IMR-90 (cell line): ENCODE measurements at regions not wholly inside any gene's neighbourhood (a gene's known extent, or its start where the extent isn't known, plus 50 kb on each side); places are given as distances from the start of the nearest gene placed in this dataset.

ENCODE experiments used
- ATAC-seq: fragments of 200-7000 bp; cut with Tn5 transposase; 2 replicates; pipeline ENCODE4 v1.9.1; 2020; ENCODE audit warnings: low read depth, mild to moderate bottlenecking, moderate library complexity
- BruUV-seq: library from RNA; stranded (reverse); fragments of 400-500 nt; replicated peaks from 2 replicates; lab custom pipeline; 2021; lab: Mats Ljungman, UMichigan
- CTCF ChIA-PET: fragments of 300-600 bp; formaldehyde crosslinking; extraction: SDS; loops from one replicate; lab custom pipeline; 2021; ENCODE audit warnings: antibody characterized with exemption; lab: Yijun Ruan, JAX
- POLR2A ChIA-PET: fragments of 300-600 bp; sonication (Branson Sonifier 250); formaldehyde crosslinking; loops from one replicate; lab custom pipeline; 2022; ENCODE audit warnings: antibody characterized with exemption; ENCODE audit not compliant: unreplicated experiment; lab: Charles Lee
- DNase-seq: peaks from one replicate; pipeline ENCODE4 v3.0.0; 2013
- H2AFZ ChIP-seq: replicated peaks from 2 replicates; pipeline ENCODE3; 2013; ENCODE audit warnings: low read length, mild to moderate bottlenecking; ENCODE audit not compliant: poor library complexity
- H2AK5ac ChIP-seq: 2 replicates; pipeline ENCODE4 v1.6.1; 2013; ENCODE audit warnings: low read depth, low read length, inconsistent platforms
- H2AK9ac ChIP-seq: replicated peaks from 2 replicates; pipeline ENCODE3; 2013; ENCODE audit warnings: mild to moderate bottlenecking, low read depth, low read length, moderate library complexity; ENCODE audit not compliant: poor library complexity
- H2BK120ac ChIP-seq: 2 replicates; pipeline ENCODE4 v1.6.1; 2013; ENCODE audit warnings: low read depth, low read length, inconsistent platforms
- H2BK15ac ChIP-seq: 3 replicates; pipeline ENCODE4 v1.6.1; 2013; ENCODE audit warnings: low read depth, low read length, inconsistent platforms
- H2BK20ac ChIP-seq: 2 replicates; pipeline ENCODE4 v1.6.1; 2013; ENCODE audit warnings: low read depth, mild to moderate bottlenecking, inconsistent platforms, low read length, moderate library complexity
- H2BK5ac ChIP-seq: 2 replicates; pipeline ENCODE4 v1.6.1; 2013; ENCODE audit warnings: mild to moderate bottlenecking, low read depth, low read length, inconsistent platforms; ENCODE audit not compliant: poor library complexity, severe bottlenecking
- H3K14ac ChIP-seq: replicated peaks from 2 replicates; pipeline ENCODE4 v1.6.1; 2013; ENCODE audit warnings: low read depth, low read length, inconsistent platforms
- H3K18ac ChIP-seq: 2 replicates; pipeline ENCODE4 v1.6.1; 2013; ENCODE audit warnings: low read depth, low read length, control low read depth
- H3K23ac ChIP-seq: 2 replicates; pipeline ENCODE4 v1.6.1; 2013; ENCODE audit warnings: low read depth, low read length, inconsistent platforms
- H3K27ac ChIP-seq: 2 replicates; pipeline ENCODE4 v1.5.1; 2013; ENCODE audit warnings: mild to moderate bottlenecking, control low read depth, low read length; ENCODE audit not compliant: insufficient read depth
- H3K27me3 ChIP-seq: 2 replicates; pipeline ENCODE4 v1.6.1; 2013; ENCODE audit warnings: low read length; ENCODE audit not compliant: control insufficient read depth, insufficient read depth
- H3K36me3 ChIP-seq: 2 replicates; pipeline ENCODE4 v1.6.1; 2013; ENCODE audit warnings: low read length, mixed read lengths; ENCODE audit not compliant: control insufficient read depth, insufficient read depth
- H3K4ac ChIP-seq: 2 replicates; pipeline ENCODE4 v1.6.1; 2013; ENCODE audit warnings: low read depth, low read length, inconsistent platforms
- H3K4me1 ChIP-seq: 2 replicates; pipeline ENCODE4 v1.6.1; 2013; ENCODE audit warnings: low read length, mixed read lengths; ENCODE audit not compliant: control insufficient read depth, insufficient read depth
- H3K4me2 ChIP-seq: 2 replicates; pipeline ENCODE4 v1.6.1; 2013; ENCODE audit warnings: low read depth, mild to moderate bottlenecking, control low read depth, low read length, moderate library complexity
- H3K4me3 ChIP-seq: 2 replicates; pipeline ENCODE4 v1.5.1; 2013; ENCODE audit warnings: low read depth, mild to moderate bottlenecking, control low read depth, low read length, moderate library complexity; ENCODE audit not compliant: insufficient read depth
- H3K56ac ChIP-seq: 2 replicates; pipeline ENCODE4 v1.6.1; 2013; ENCODE audit warnings: low read length, inconsistent platforms; ENCODE audit not compliant: insufficient read depth; ENCODE audit errors: extremely low read depth
- H3K79me1 ChIP-seq, 2 experiments: 2 replicates each; pipeline ENCODE4 v1.6.1; 2013; ENCODE audit warnings: low read length in 2 of 2, inconsistent platforms in 1 of 2, low read depth in 1 of 2
- H3K9ac ChIP-seq: 2 replicates; pipeline ENCODE4 v1.6.1; 2013; ENCODE audit warnings: low read depth, low read length, control low read depth
- H3K9me1 ChIP-seq: 2 replicates; pipeline ENCODE4 v1.6.1; 2013; ENCODE audit warnings: low read length, inconsistent platforms; ENCODE audit not compliant: insufficient read depth
- H3K9me3 ChIP-seq: 2 replicates; pipeline ENCODE4 v1.6.1; 2013; ENCODE audit warnings: low read length; ENCODE audit not compliant: control insufficient read depth, insufficient read depth
- H4K20me1 ChIP-seq: 2 replicates; pipeline ENCODE4 v1.6.1; 2013; ENCODE audit warnings: low read length, inconsistent platforms; ENCODE audit not compliant: insufficient read depth
- H4K5ac ChIP-seq: 2 replicates; pipeline ENCODE4 v1.6.1; 2013; ENCODE audit warnings: mild to moderate bottlenecking, low read depth, low read length, control low read depth
- H4K8ac ChIP-seq, 2 experiments: 2 replicates each; pipeline ENCODE4 v1.6.1; 2013; ENCODE audit warnings: low read depth in 2 of 2, low read length in 2 of 2, control low read depth in 1 of 2, inconsistent platforms in 1 of 2
- H4K91ac ChIP-seq: 2 replicates; pipeline ENCODE4 v1.6.1; 2013; ENCODE audit warnings: low read depth, low read length, inconsistent platforms; ENCODE audit not compliant: insufficient read depth
- BHLHE40 ChIP-seq: fragments of 150-350 bp; IDR thresholded peaks from 2 replicates; pipeline ENCODE4 v1.6.1; 2016; ENCODE audit warnings: mild to moderate bottlenecking, low read depth, low read length
- CEBPB ChIP-seq: IDR thresholded peaks from 2 replicates; pipeline ENCODE4 v1.6.1; 2012; ENCODE audit warnings: low read depth, low read length, improper control_type of control experiment
- CHD1 ChIP-seq: IDR thresholded peaks from 2 replicates; pipeline ENCODE4 v1.6.1; 2012; ENCODE audit warnings: low read depth, low read length, improper control_type of control experiment
- ELK1 ChIP-seq: fragments of 150-350 bp; IDR thresholded peaks from 2 replicates; pipeline ENCODE4 v1.6.1; 2016; ENCODE audit warnings: low read depth, mild to moderate bottlenecking, low read length, moderate library complexity, borderline replicate concordance
- MAFK ChIP-seq: IDR thresholded peaks from 2 replicates; pipeline ENCODE4 v1.6.1; 2012; ENCODE audit warnings: low read depth, low read length, improper control_type of control experiment
- MAZ ChIP-seq: IDR thresholded peaks from 2 replicates; pipeline ENCODE4 v1.6.1; 2012; ENCODE audit warnings: low read depth, mild to moderate bottlenecking, low read length, improper control_type of control experiment, moderate library complexity, borderline replicate concordance
- MXI1 ChIP-seq: IDR thresholded peaks from 2 replicates; pipeline ENCODE4 v1.6.1; 2012; ENCODE audit warnings: low read depth, mild to moderate bottlenecking, low read length, moderate library complexity, borderline replicate concordance
- NFE2L2 ChIP-seq: fragments of 150-350 bp; IDR thresholded peaks from 2 replicates; pipeline ENCODE4 v1.6.1; 2016; ENCODE audit warnings: low read depth, mild to moderate bottlenecking, low read length
- POLR2A ChIP-seq: IDR thresholded peaks from 2 replicates; pipeline ENCODE4 v1.6.1; 2012; ENCODE audit warnings: mild to moderate bottlenecking, low read depth, low read length
- RAD21 ChIP-seq: IDR thresholded peaks from 2 replicates; pipeline ENCODE4 v1.6.1; 2012; ENCODE audit warnings: low read length, improper control_type of control experiment
- USF2 ChIP-seq: fragments of 150-350 bp; IDR thresholded peaks from 2 replicates; pipeline ENCODE4 v1.6.1; 2017; ENCODE audit warnings: mild to moderate bottlenecking, antibody characterized with exemption, low read length, low read depth
- WGBS, 2 experiments: methylation state at CpG; one replicate each; pipeline versions ENCODE4 v1.1.5 to v1.1.7; 2013; ENCODE audit warnings: missing lambda C conversion rate in 2 of 2; ENCODE audit not compliant: insufficient read length in 1 of 2; ENCODE audit errors: extremely low coverage in 2 of 2; 5-methylcytosine and 5-hydroxymethylcytosine counted together
- dilution Hi-C: fragments of 300-500 bp; cut with HindIII; formaldehyde crosslinking; loops from one replicate; pipeline ENCODE4 v1.14.3; 2018; ENCODE audit warnings: low sequenced_read_pairs; ENCODE audit not compliant: unreplicated experiment
- in situ Hi-C: fragments of 300-500 bp; cut with MboI; formaldehyde crosslinking; loops from 3 replicates; pipeline ENCODE4 v1.14.3; 2019; ENCODE audit warnings: low sequenced_read_pairs, inconsistent platforms, mixed read lengths
- intact Hi-C: fragments of 100-400 bp; cut with micrococcal nuclease; formaldehyde crosslinking; loops from 2 replicates; pipeline ENCODE4 v1.10.0; 2022

GRCh38 chr1:192462616-192463015, 113.0 kb upstream of the RGS1 start:
- ChIA-PET CTCF (interaction anchor here (1.0 kb wide), 1 partner anchor 12 kb away, joined by 4 read pairs; no protein-coding TSS in a partner anchor), POLR2A (no interaction called here)
- BruUV-seq: no TSS peak
- Histone ChIP-seq H4K91ac (no peak overlapping the region), H4K20me1 (no peaks in the 10 kb centered on the region), H3K56ac (no peak overlapping the region), H4K5ac (no peak overlapping the region), H3K27me3 (no peaks in the 10 kb centered on the region), H4K8ac (no peak overlapping the region), H2AFZ (no peak overlapping the region), H3K23ac (no peak overlapping the region), H3K79me1 (no peaks in the 10 kb centered on the region), H3K14ac (no peak overlapping the region), H2BK15ac (no peak overlapping the region), H3K9me1 (no peaks in the 10 kb centered on the region), H2AK9ac (no peak overlapping the region), H3K9ac (no peak overlapping the region), H3K4me3 (no peak overlapping the region), H2AK5ac (no peak overlapping the region), H3K4me2 (no peak overlapping the region), H3K27ac (no peak overlapping the region), H3K36me3 (no peaks in the 10 kb centered on the region), H2BK20ac (no peak overlapping the region), H2BK5ac (no peak overlapping the region), H3K4me1 (no peaks in the 10 kb centered on the region), H3K18ac (no peak overlapping the region), H3K4ac (no peak overlapping the region), H2BK120ac (no peak overlapping the region), H3K9me3 (no peaks in the 10 kb centered on the region)
- ATAC-seq (no peak), DNase-seq (no peak)
- WGBS, 2 experiments: 100% methylated on average over 1 of the region's 3 CpGs; no CpG with 5 or more reads in 1 of the 2 experiments
- dilution Hi-C loops: no loop called here
- in situ Hi-C loops: no loop called here
- intact Hi-C loops: no loop called here
- TF ChIP-seq MXI1 (no peak), MAFK (no peak), RAD21 (no peak), USF2 (no peak), ELK1 (no peak), NFE2L2 (no peak), POLR2A (no peak), CHD1 (no peak), CEBPB (no peak), BHLHE40 (no peak), MAZ (no peak)
